Lung (tissue), 11 donors: ENCODE measurements at regions not wholly inside any gene's neighbourhood (a gene's known extent, or its start where the extent isn't known, plus 50 kb on each side); places are given as distances from the start of the nearest gene placed in this dataset.

Experiments
- ATAC-seq: fragments of 200-7000 bp; cut with Tn5 transposase; one replicate; pipeline ENCODE4 v1.9.1; 2020; ENCODE audit warnings: moderate number of reproducible peaks; ENCODE audit not compliant: insufficient read depth, low FRiP score
- DNase-seq, 3 donors: peaks; one replicate each; pipeline ENCODE4 v3.0.0-alpha.2; 2013 to 2017
- H3K27ac ChIP-seq, 2 donors: one replicate each; pipeline ENCODE4 v1.5.1; 2013; ENCODE audit warnings: mild to moderate bottlenecking in 2 of 2, moderate library complexity in 2 of 2, control low read depth in 1 of 2, inconsistent platforms in 1 of 2, low read depth in 1 of 2, low read length in 1 of 2
- H3K27me3 ChIP-seq, 3 donors: one replicate each; pipeline ENCODE4 v1.5.1; 2013; ENCODE audit warnings: low read length in 2 of 3; ENCODE audit not compliant: control insufficient read depth in 3 of 3, insufficient read depth in 3 of 3
- H3K36me3 ChIP-seq, 4 donors: one replicate each; pipeline ENCODE4 v1.5.1; 2013; ENCODE audit warnings: low read length in 4 of 4, mild to moderate bottlenecking in 1 of 4, moderate library complexity in 1 of 4; ENCODE audit not compliant: control insufficient read depth in 4 of 4, insufficient read depth in 4 of 4
- H3K4me1 ChIP-seq, 5 donors: one replicate each; pipeline ENCODE4 v1.5.1; 2013; ENCODE audit warnings: low read length in 5 of 5, mild to moderate bottlenecking in 2 of 5, moderate library complexity in 1 of 5; ENCODE audit not compliant: control insufficient read depth in 5 of 5, insufficient read depth in 5 of 5
- H3K4me3 ChIP-seq: one replicate; pipeline ENCODE4 v1.5.1; 2013; ENCODE audit warnings: mild to moderate bottlenecking, control low read depth, moderate library complexity
- H3K9ac ChIP-seq, 2 donors: one replicate each; pipeline ENCODE4 v1.5.1; 2013; ENCODE audit warnings: low read length in 2 of 2, control low read depth in 1 of 2; ENCODE audit not compliant: insufficient read depth in 1 of 2
- H3K9me3 ChIP-seq, 4 donors: one replicate each; pipeline ENCODE4 v1.5.1; 2013; ENCODE audit warnings: low read length in 3 of 4, mild to moderate bottlenecking in 1 of 4, moderate library complexity in 1 of 4; ENCODE audit not compliant: control insufficient read depth in 4 of 4, insufficient read depth in 3 of 4
- WGBS, 2 donors: extraction: QIAGEN DNeasy Blood & Tissue Kit; methylation state at CpG; one replicate each; pipeline ENCODE4 v1.1.7; 2013; 5-methylcytosine and 5-hydroxymethylcytosine counted together
- TF ChIP-seq, protein P1 (sequence below): IDR thresholded peaks from 2 replicates; pipeline ENCODE4 v1.5.1; 2012; ENCODE audit warnings: mild to moderate bottlenecking; ENCODE audit errors: control extremely low read depth, extremely low read depth
- donor health status: control.
- donor health status: control.
- donor health status: Bipolar disorder and iron deficiency.
- donor health status: healthy.
- donor health status: DM: yes; HTN: yes; CAD: no.

DNA sequence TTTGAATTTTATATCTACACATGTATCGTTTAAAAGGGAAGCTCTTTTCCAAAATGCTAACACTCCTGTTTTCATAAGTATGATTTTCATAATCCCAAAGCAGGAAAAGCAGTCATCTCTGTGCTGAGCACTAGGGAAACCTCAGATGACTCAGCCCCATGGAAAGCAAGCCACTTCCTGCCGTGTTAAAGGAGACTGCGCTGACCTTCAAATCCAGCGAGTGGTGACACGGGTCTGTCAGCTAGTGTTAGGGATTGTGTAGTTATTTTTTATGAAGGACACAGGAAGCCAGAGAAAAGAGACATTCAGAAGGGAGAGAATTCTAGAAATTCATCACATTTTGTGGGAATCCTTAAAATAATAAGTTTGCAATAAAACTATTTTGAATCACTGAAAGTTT, 57.0 kb upstream of the CD93 start:
- DNase-seq (peak in 2 of 3 donors; percentile 45 to 56), ATAC-seq (peak; percentile 48)
- peak overlapping the region in 1 of 2 donors; percentile 75 for H3K27ac ChIP-seq
- H3K36me3 ChIP-seq = no peaks in the 10 kb centered on the region
- H3K9me3 ChIP-seq = no peaks in the 10 kb centered on the region
- H3K27me3 ChIP-seq = peaks cover 0 to 4% (median 0%) of the 10 kb centered on the region in 3 donors
- TF ChIP-seq, protein P1, sequence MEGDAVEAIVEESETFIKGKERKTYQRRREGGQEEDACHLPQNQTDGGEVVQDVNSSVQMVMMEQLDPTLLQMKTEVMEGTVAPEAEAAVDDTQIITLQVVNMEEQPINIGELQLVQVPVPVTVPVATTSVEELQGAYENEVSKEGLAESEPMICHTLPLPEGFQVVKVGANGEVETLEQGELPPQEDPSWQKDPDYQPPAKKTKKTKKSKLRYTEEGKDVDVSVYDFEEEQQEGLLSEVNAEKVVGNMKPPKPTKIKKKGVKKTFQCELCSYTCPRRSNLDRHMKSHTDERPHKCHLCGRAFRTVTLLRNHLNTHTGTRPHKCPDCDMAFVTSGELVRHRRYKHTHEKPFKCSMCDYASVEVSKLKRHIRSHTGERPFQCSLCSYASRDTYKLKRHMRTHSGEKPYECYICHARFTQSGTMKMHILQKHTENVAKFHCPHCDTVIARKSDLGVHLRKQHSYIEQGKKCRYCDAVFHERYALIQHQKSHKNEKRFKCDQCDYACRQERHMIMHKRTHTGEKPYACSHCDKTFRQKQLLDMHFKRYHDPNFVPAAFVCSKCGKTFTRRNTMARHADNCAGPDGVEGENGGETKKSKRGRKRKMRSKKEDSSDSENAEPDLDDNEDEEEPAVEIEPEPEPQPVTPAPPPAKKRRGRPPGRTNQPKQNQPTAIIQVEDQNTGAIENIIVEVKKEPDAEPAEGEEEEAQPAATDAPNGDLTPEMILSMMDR = no peak
- H3K4me3 ChIP-seq = no peak overlapping the region
- peaks cover 4 to 16% (median 4%) of the 10 kb centered on the region in 5 donors for H3K4me1 ChIP-seq
- 5 to 18% methylated on average over 5 of the region's 5 CpGs for WGBS, 2 donors
- H3K9ac ChIP-seq = no peak overlapping the region

DNA sequence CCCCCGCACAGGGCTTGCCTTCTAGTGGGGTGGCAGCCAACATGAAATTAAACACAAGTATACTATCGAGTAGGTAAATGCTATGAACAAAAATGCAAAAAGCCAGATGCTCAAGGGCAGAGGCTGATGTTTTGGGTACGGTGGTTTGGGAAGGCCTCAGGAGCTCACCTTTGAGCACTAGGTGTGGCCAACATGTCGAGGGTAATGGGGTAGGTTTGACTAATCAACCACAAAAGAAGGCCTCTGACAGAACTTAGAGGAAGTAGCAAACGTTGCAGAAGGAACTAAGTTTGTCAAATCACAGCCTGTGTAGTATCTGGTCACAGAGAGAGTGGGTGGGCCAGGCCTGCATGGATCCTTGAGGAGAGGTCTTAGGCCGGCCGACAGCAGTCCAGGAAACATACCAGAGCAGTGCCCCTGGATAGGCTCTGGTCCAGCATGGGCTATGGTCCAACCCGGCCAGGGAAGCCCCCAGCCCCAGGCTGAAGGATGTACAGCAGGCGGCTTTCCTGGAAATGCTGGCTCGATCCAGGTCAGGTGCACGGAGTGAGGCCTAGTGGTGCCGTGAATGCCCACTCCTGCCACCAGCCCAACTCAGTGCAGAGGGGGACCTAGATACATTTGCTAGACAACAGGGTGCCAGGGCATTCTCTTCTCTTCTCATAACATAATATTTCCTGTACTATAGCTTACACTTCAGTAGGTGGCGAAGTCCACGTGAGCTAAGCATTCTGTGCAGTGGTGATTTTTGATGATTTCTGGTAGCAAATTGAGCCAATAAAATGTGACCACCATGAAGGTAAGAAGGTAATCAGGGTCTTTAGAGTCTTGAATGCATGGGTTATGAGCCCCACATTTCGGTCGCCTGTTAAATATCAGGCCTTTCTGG, 56.3 kb upstream of the CD93 start:
- peak; percentile 39 for ATAC-seq
- TF ChIP-seq, protein P1 = no peak
- H3K4me1 ChIP-seq = peaks cover 0 to 14% (median 4%) of the 10 kb centered on the region in 5 donors

DNA sequence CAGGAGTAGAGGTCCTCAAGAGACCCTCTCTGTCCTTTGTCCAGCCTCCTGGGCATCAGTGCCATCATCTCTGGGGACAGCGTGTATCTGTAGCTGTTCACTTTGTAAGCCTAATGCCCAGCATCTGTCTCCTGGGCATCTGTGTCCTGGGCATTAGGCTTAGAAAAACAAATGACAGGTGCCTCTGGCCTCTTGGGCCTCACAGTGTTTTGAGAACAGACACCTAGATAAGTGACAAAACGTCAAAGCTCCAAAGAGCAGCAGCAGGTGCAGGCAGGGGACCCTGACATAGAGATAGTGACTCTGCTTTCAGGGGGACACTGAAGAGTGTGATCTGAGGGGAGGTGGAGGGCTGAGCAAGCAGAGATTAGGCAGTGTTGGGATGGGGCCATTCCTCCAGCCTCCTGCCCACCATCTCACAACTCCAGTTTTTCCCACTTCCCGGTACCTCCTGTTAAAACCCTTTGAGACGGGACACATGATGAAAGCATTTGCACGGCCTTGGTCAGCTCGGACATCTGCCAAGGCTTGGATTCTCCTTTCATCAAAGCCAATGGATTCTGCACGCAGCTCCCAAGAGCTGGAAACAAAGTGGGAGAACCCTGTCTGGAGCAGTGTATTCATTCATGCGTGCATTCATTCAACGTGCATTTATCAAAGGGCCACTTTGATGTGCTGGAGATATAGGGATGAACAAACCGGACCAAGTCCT, 55.5 kb upstream of the CD93 start:
- H3K27me3 ChIP-seq = peaks cover 0 to 4% (median 0%) of the 10 kb centered on the region in 3 donors
- H3K9ac ChIP-seq = no peak overlapping the region
- no peaks in the 10 kb centered on the region for H3K36me3 ChIP-seq
- ATAC-seq (no peak), DNase-seq (no peak)
- no peak overlapping the region for H3K4me3 ChIP-seq
- peaks cover 0 to 14% (median 4%) of the 10 kb centered on the region in 5 donors for H3K4me1 ChIP-seq
- peak overlapping the region in 1 of 2 donors; percentile 84 for H3K27ac ChIP-seq
- WGBS, 2 donors = 90 to 94% methylated on average over 10 of the region's 10 CpGs
- H3K9me3 ChIP-seq = no peaks in the 10 kb centered on the region
- TF ChIP-seq, protein P1 = no peak

More for the DNA sequence above, 56.3 kb upstream of the CD93 start:
- H3K4me3 ChIP-seq = no peak overlapping the region
- WGBS, 2 donors = 65 to 71% methylated on average over 15 to 16 of the region's 16 CpGs
- DNase-seq = no peak
- H3K36me3 ChIP-seq = no peaks in the 10 kb centered on the region
- peak overlapping the region; percentile 75 to 84 for H3K27ac ChIP-seq
- no peak overlapping the region for H3K9ac ChIP-seq
- no peaks in the 10 kb centered on the region for H3K9me3 ChIP-seq
- peaks cover 0 to 4% (median 0%) of the 10 kb centered on the region in 3 donors for H3K27me3 ChIP-seq
